ENCODE measurements at regions not wholly inside any gene's neighbourhood (a gene's known extent, or its start where the extent isn't known, plus 50 kb on each side); places are given as distances from the start of the nearest gene placed in this dataset.

DNA sequence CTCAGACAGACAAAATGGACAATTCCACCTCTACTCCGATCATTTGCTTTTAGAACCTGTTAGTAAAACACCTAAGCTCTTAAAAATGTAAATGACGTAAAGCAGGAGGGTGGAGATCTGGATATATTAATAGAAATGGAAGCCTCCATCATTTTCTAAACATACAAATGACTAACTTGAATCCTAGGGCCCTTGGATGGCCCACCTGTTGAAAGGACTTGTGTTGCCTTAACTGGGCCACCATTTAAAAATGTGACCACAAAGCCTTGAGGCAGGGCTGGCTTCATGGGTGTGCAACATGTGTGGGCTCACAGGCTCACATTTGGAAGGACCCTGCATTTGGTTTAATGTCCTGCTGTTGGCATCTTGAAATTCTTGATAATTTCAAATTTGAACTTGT, 131.5 kb upstream of the PRMT8 start:
- TF ChIP-seq LEF1 (IDR thresholded peaks at IDR 0.05; ENCODE audit: borderline replicate concordance) (no peak), SP1 (IDR thresholded peaks at IDR 0.05) (no peak), NFRKB (IDR thresholded peaks at IDR 0.05) (no peak), TARDBP (IDR thresholded peaks at IDR 0.05) (no peak), L3MBTL2 (conservative IDR thresholded peaks at IDR 0.05) (no peak), ELF4 (IDR thresholded peaks at IDR 0.05) (no peak), ARNT (IDR thresholded peaks at IDR 0.05) (no peak), SUZ12 (IDR thresholded peaks at IDR 0.05) (no peak), PKNOX1 (IDR thresholded peaks at IDR 0.05) (no peak), BHLHE40 (IDR thresholded peaks at IDR 0.05; ENCODE audit: borderline replicate concordance) (no peak), FOXA1 (IDR thresholded peaks at IDR 0.05) (no peak), FOXM1 (IDR thresholded peaks at IDR 0.05; ENCODE audit: borderline replicate concordance) (no peak), HDGF (IDR thresholded peaks at IDR 0.05; ENCODE audit: borderline replicate concordance) (no peak), ZNF384 (IDR thresholded peaks at IDR 0.05) (no peak), CTBP1 (IDR thresholded peaks at IDR 0.05; ENCODE audit: borderline replicate concordance) (no peak), FOXK2 (IDR thresholded peaks at IDR 0.05) (no peak)
- ChIA-PET CTCF (interaction anchor here (0.8 kb wide), 1 partner anchor 18 kb away, joined by 3 read pairs; no protein-coding TSS in a partner anchor), POLR2A (no interaction called here)
- no peak for DNase-seq (ENCODE audit: extremely low spot score)

DNA sequence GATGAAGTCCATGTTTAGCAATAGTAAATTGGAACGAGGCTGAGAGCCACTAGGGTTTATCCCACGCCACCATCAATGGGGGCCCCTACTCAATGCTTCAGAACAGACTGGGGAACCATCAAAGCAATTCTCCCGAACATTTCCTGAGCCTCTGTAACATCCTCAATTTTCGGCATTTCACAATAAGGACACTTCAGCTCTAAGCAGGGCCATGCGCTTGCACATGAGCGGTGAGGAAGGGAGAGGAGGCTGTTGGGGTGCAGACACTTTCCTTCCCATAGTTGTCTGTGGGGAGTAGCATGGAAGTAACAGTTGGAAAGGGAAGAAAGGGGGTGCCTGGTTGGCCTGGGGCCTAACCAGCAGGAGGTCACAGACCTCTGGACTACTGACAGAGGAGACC, 129.9 kb upstream of the PRMT8 start:
- no peak for DNase-seq (ENCODE audit: extremely low spot score)
- CTCF ChIA-PET, result no interaction called here
- POLR2A ChIA-PET, result no interaction called here
- TF ChIP-seq L3MBTL2 (conservative IDR thresholded peaks at IDR 0.05) (no peak), FOXM1 (IDR thresholded peaks at IDR 0.05; ENCODE audit: borderline replicate concordance) (no peak), LEF1 (IDR thresholded peaks at IDR 0.05; ENCODE audit: borderline replicate concordance) (no peak), CTBP1 (IDR thresholded peaks at IDR 0.05; ENCODE audit: borderline replicate concordance) (no peak), ARNT (IDR thresholded peaks at IDR 0.05) (no peak), HDGF (IDR thresholded peaks at IDR 0.05; ENCODE audit: borderline replicate concordance) (no peak), SUZ12 (IDR thresholded peaks at IDR 0.05) (no peak), BHLHE40 (IDR thresholded peaks at IDR 0.05; ENCODE audit: borderline replicate concordance) (no peak), PKNOX1 (IDR thresholded peaks at IDR 0.05) (no peak), ELF4 (IDR thresholded peaks at IDR 0.05) (no peak), NFRKB (IDR thresholded peaks at IDR 0.05) (no peak), TARDBP (IDR thresholded peaks at IDR 0.05) (no peak), SP1 (IDR thresholded peaks at IDR 0.05) (no peak), FOXA1 (IDR thresholded peaks at IDR 0.05) (no peak), ZNF384 (IDR thresholded peaks at IDR 0.05) (no peak), FOXK2 (IDR thresholded peaks at IDR 0.05) (no peak)

GRCh38 chr12:3362737-3363136, 128.3 kb upstream of the PRMT8 start:
- DNase-seq (ENCODE audit: extremely low spot score), result no peak
- TF ChIP-seq LEF1 (IDR thresholded peaks at IDR 0.05; ENCODE audit: borderline replicate concordance), result no peak
- TF ChIP-seq HDGF (IDR thresholded peaks at IDR 0.05; ENCODE audit: borderline replicate concordance), result no peak
- TF ChIP-seq FOXK2 (IDR thresholded peaks at IDR 0.05), result no peak
- TF ChIP-seq ELF4 (IDR thresholded peaks at IDR 0.05), result no peak
- no peak for TF ChIP-seq ZNF384 (IDR thresholded peaks at IDR 0.05)
- no peak for TF ChIP-seq CTBP1 (IDR thresholded peaks at IDR 0.05; ENCODE audit: borderline replicate concordance)
- TF ChIP-seq NFRKB (IDR thresholded peaks at IDR 0.05), result no peak
- TF ChIP-seq FOXA1 (IDR thresholded peaks at IDR 0.05), result no peak
- TF ChIP-seq L3MBTL2 (conservative IDR thresholded peaks at IDR 0.05), result no peak
- no peak for TF ChIP-seq TARDBP (IDR thresholded peaks at IDR 0.05)
- TF ChIP-seq ARNT (IDR thresholded peaks at IDR 0.05), result no peak
- TF ChIP-seq BHLHE40 (IDR thresholded peaks at IDR 0.05; ENCODE audit: borderline replicate concordance), result no peak
- no peak for TF ChIP-seq PKNOX1 (IDR thresholded peaks at IDR 0.05)
- TF ChIP-seq FOXM1 (IDR thresholded peaks at IDR 0.05; ENCODE audit: borderline replicate concordance), result no peak
- no peak for TF ChIP-seq SUZ12 (IDR thresholded peaks at IDR 0.05)
- no peak for TF ChIP-seq SP1 (IDR thresholded peaks at IDR 0.05)
- ChIA-PET CTCF (no interaction called here), POLR2A (no interaction called here)

GRCh38 chr12:3363608-3364007, 127.4 kb upstream of the PRMT8 start:
- DNase-seq (ENCODE audit: extremely low spot score), result no peak
- POLR2A ChIA-PET, result no interaction called here
- no peak for TF ChIP-seq HDGF (IDR thresholded peaks at IDR 0.05; ENCODE audit: borderline replicate concordance)
- TF ChIP-seq L3MBTL2 (conservative IDR thresholded peaks at IDR 0.05), result no peak
- CTCF ChIA-PET, result no interaction called here

DNA sequence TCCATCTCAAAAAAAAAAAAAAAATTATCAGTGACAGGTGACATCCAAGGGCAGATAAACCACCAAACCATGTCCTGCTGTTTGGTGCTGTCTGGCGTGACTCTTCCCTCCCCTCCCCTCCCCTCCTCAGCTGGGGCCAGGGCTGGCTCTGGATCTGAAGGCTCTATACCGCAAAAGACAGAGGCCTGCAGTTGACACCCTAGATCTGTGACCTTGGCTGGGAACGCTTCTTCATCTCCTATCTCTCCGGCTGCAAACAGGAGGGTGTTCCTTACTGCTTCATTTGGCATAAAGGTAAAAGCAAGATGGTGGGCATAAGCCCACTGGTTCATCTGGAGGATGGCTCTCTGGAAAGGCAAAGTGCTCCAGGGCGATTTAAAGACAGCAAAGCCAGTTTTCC, 126.8 kb upstream of the PRMT8 start:
- DNase-seq (ENCODE audit: extremely low spot score), result no peak
- POLR2A ChIA-PET, result no interaction called here
- TF ChIP-seq FOXM1 (IDR thresholded peaks at IDR 0.05; ENCODE audit: borderline replicate concordance), result no peak
- no peak for TF ChIP-seq FOXA1 (IDR thresholded peaks at IDR 0.05)
- no peak for TF ChIP-seq BHLHE40 (IDR thresholded peaks at IDR 0.05; ENCODE audit: borderline replicate concordance)
- no peak for TF ChIP-seq HDGF (IDR thresholded peaks at IDR 0.05; ENCODE audit: borderline replicate concordance)
- no peak for TF ChIP-seq ELF4 (IDR thresholded peaks at IDR 0.05)
- no peak for TF ChIP-seq LEF1 (IDR thresholded peaks at IDR 0.05; ENCODE audit: borderline replicate concordance)
- TF ChIP-seq TARDBP (IDR thresholded peaks at IDR 0.05), result no peak
- no peak for TF ChIP-seq CTBP1 (IDR thresholded peaks at IDR 0.05; ENCODE audit: borderline replicate concordance)
- TF ChIP-seq NFRKB (IDR thresholded peaks at IDR 0.05), result no peak
- no peak for TF ChIP-seq SP1 (IDR thresholded peaks at IDR 0.05)
- no peak for TF ChIP-seq ZNF384 (IDR thresholded peaks at IDR 0.05)
- no peak for TF ChIP-seq SUZ12 (IDR thresholded peaks at IDR 0.05)
- CTCF ChIA-PET, result interaction anchor here (0.8 kb wide), 1 partner anchor 14 kb away, joined by 3 read pairs; no protein-coding TSS in a partner anchor

Data from HEK293T (cell line).